SKM-1 treated with dmso at 0.1 percent for 144 hours (cell line): ENCODE measurements at regions not wholly inside any gene's neighbourhood (a gene's known extent, or its start where the extent isn't known, plus 50 kb on each side); places are given as distances from the start of the nearest gene placed in this dataset.

Source experiments
- DNase-seq: peaks from one replicate; lab custom pipeline; 2025; ENCODE audit not compliant: unreplicated experiment; lab: John Stamatoyannopoulos, UW

- no peak for DNase-seq
Measured at GRCh38 chr4:153938994-153939393, 150.1 kb upstream of the SFRP2 start.

- no peak for DNase-seq
Measured at GRCh38 chr4:153937289-153937688, 148.4 kb upstream of the SFRP2 start.

GRCh38 chr4:153936121-153936520, 147.2 kb upstream of the SFRP2 start:
- DNase-seq: no peak

DNA sequence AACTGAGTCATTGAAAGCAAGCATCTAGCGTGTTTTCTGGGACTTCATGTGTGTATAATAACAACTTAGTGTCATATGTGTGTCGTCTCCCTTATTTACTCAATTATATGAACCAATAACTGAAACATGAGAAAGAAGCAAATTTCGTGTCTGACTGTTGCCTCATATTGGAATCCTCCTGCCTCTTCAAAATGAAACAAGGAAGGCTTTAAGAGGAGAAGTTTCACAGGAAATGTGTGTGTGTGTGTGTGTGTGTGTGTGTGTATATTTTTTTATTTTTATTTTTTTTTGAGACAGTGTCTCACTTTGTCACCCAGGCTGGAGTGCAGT, 145.8 kb upstream of the SFRP2 start:
- no peak for DNase-seq

- DNase-seq: no peak
Measured at GRCh38 chr4:153933915-153934687, 145.2 kb upstream of the SFRP2 start.

DNA sequence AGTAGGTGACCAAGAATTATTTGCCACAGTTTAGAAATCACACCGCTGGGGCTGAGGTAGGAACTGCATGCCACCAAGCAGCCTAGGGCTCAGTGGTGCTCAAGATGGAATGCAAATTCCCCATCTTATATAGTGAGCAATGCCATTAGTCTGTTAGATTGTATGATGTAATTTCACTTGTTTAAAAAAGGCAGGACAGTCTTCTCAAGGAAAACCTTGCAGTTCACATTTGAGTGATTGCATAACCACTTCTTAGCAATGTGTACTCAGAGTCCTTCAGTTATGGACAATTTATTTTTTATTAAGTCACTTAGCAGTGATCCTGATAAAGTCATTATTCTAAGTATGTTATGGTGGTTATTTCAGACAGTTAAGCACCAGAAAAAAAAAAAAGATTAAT, 142.9 kb upstream of the SFRP2 start:
- no peak for DNase-seq

GRCh38 chr4:153929675-153930074, 140.8 kb upstream of the SFRP2 start:
- DNase-seq: no peak

DNA sequence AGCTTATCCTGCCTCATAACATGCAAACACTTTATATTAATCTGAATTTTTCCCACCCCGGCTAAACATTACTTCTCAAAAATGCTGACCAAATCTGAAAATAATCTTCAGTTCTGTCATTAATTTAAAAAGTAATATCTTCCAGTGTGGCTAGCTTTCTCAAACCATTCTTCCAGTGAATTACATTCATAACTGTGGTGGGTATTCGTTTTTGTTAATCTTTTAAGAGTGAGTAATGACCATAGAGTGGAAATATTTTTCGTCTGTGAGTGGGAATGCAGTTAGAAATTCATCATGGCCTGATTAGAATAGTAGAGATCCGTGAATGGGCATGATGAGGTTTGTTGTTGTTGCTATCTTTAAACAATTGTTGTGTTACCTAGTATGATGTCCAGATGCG, 138.6 kb upstream of the SFRP2 start:
- no peak for DNase-seq

DNA sequence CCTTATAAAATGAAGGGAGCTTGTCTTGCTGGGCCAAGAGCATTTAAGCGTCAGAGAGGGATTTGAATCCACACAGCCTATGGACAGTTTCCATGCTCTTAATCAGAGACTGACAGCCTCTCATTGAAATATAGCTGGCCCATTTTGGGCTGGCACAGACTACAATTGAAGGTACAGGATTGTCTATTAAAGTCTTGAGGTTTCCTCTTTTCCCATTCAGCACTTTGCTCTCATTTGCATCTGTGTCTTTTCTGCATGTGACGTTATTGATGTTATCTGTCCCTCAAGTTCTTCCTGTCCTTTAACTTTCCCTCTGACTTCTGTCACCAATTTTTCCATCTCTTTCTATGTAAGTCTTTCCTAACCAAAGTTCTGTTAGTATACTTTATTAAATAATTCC, 133.3 kb upstream of the SFRP2 start:
- no peak for DNase-seq

GRCh38 chr4:153919667-153920066, 130.8 kb upstream of the SFRP2 start:
- DNase-seq: no peak

DNA sequence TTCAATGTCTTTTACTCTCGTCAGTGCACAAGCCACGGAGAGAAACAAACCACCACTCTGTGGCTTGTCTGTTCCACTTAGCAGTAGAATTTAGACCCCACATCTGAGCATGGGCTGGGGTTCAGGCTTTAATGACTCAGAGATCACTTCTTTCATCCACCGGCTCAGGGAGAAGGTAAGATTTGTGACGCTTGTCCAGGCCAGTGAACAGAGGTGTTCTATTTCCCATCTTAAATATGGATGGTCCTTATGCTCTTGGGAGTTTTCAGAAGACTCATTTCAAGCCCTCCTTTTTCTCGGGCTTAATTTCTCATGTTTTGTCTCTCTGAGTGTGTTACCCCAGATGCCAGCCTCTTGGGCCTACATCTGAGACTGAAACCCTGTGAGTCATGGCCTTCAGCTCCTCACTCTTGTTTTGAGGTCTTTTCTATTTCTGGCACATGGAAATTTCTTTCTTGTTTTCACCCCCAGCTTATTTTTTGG, 127.4 kb upstream of the SFRP2 start:
- no peak for DNase-seq

GRCh38 chr4:153912301-153912700, 123.4 kb upstream of the SFRP2 start:
- DNase-seq: no peak

GRCh38 chr4:153909672-153910071, 120.8 kb upstream of the SFRP2 start:
- no peak for DNase-seq

GRCh38 chr4:153906231-153906630, 117.3 kb upstream of the SFRP2 start:
- DNase-seq: no peak

DNA sequence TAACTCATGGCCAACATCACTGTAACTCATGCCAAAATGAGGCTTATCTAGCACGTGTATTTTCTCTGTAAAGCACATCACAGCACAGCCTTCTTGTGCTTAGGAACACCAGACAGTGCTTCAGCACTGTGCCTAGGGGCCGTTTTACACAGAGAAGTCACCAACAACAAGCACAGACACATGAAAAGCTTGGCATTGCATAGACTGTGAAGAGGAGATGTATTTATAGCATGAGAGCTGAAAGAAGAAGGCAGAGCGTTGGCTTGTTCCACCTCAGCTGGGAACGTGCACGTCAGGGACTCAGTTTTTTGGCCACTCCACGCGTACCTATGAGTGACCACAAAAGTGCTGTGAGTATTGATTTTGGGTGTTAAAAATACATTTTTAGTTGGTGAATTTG, 116.3 kb upstream of the SFRP2 start:
- no peak for DNase-seq

GRCh38 chr4:153904011-153904410, 115.1 kb upstream of the SFRP2 start:
- no peak for DNase-seq

- DNase-seq: no peak
Measured at GRCh38 chr4:153901220-153901619, 112.3 kb upstream of the SFRP2 start.

GRCh38 chr4:153900426-153900825, 111.5 kb upstream of the SFRP2 start:
- no peak for DNase-seq

DNA sequence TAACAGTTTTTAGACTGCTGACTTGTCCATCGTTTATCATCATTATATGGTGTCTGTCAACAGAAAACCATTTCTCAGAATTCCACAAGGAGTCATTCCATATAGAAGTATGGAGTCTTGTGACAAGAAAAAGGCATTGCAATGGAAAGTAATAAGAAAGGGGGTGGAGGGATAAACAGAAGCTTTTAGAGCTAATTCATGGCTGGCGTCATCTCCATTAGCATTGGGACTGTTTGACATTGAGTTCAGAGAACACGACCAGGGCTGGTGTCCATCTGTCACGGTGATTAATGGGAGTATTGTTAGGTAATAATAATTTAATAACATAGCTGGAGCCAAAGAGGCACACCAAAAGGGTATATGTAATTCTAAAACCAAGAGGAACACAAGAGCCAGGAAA, 101.9 kb upstream of the SFRP2 start:
- no peak for DNase-seq

DNA sequence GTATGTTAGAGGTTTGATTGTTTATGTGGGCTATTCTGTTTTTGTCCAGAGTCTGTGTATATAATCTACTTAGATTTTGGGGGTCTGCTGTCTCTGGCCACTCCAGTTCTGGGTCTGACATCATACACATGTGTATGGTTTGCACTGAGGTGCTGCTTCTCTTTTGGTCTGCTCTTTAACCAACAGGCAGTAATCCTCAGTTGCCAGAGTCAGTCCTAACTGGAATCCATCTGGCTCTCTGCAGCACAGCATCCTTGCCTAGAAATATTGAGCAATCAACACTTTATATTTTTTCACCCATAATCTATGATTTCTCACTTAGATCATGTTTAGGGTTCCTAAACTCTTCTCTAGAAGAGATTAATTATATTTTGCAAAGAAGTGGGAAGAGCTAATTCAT, 98.3 kb upstream of the SFRP2 start:
- no peak for DNase-seq

DNA sequence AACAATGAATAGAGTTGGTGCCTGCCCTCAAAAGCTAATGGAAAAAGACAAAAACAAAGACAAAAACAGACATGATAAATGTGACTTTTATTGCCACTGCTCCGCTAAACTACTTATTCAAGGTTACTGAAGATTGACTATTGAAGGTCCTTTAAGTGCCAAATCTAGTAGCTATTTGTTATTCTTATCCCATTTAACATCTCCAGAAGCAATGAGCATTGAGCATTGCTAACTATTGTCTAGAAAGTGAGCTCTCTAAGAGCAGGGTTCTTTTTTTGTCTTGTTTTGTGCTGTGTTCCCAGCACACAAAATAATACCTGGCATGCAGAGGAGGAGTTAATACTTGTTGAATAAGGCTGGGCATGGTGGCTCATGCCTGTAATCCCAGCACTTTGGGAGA, 95.4 kb upstream of the SFRP2 start:
- no peak for DNase-seq

DNA sequence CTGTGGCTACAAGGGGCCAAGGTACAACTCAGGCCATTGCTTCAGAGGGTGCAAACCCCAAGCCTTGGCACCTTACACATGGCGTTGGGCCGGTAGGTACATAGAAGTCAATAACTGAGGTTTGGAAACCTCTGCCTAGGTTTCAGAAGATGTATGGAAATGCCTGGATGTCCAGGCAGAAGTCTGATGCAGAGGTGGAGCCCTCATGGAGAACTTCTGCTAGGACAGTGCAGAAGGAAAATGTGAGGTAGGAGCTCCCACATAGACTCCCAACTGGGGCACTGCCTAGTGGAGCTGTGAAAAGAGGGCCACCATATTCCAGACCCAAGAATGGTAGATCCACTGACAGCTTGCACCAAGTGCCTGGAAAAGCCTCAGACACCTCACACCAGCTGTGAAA, 92.1 kb upstream of the SFRP2 start:
- DNase-seq: no peak

DNA sequence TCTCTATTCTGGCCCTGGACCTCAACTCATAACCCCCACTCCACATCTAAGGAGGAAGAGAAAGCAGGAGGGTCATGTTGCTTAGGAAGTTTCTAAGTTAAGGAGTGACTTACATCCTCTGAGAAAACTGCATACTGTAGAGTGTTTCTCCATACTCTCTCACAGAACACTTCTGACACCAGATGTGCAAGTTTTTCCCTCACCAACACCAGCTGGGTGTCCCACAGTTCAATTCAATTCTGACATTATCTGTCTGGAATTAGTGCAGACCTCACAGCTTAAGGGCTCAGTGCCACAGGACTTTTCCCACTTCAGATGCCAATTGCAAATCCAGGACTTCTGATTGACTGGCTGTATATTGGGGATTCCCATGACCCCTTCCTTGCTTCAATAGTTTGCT, 89.0 kb upstream of the SFRP2 start:
- no peak for DNase-seq
